ENCODE measurements at regions not wholly inside any gene's neighbourhood (a gene's known extent, or its start where the extent isn't known, plus 50 kb on each side); places are given as distances from the start of the nearest gene placed in this dataset.
"Not testable (repeated sequence)": the region's sequence is repeated elsewhere in the genome, so short reads cannot be mapped to it uniquely, and the experiment has no call there.

GRCh38 chr21:27912133-27912532 lies 945.2 kb upstream of the ADAMTS5 start:
- not testable (repeated sequence) for TF ChIP-seq MAX (IDR thresholded peaks at IDR 0.05; ENCODE audit: insufficient read depth, insufficient read length); CTCF (IDR thresholded peaks at IDR 0.05; ENCODE audit: extremely low read depth in 1 of 2, insufficient read depth in 1 of 2, low read depth in 1 of 2, low read length in 2 of 2)
